Adipocyte (in vitro differentiated cells): ENCODE measurements at regions not wholly inside any gene's neighbourhood (a gene's known extent, or its start where the extent isn't known, plus 50 kb on each side); places are given as distances from the start of the nearest gene placed in this dataset.
"Not testable (repeated sequence)": the region's sequence is repeated elsewhere in the genome, so short reads cannot be mapped to it uniquely, and the experiment has no call there.

ENCODE experiments used
- DNase-seq: peaks from one replicate; pipeline ENCODE4 v3.0.0-alpha.2; 2015; ENCODE audit warnings: low read depth
- H3K27me3 ChIP-seq: replicated peaks from 2 replicates; pipeline ENCODE4 v1.7.0; 2013; ENCODE audit warnings: mild to moderate bottlenecking, low read length, moderate library complexity; ENCODE audit not compliant: control insufficient read depth, insufficient read depth
- H3K36me3 ChIP-seq: 2 replicates; pipeline ENCODE4 v1.7.0; 2013; ENCODE audit warnings: low read length, mild to moderate bottlenecking, moderate library complexity; ENCODE audit not compliant: control insufficient read depth, insufficient read depth, severe bottlenecking
- H3K4me1 ChIP-seq: 2 replicates; pipeline ENCODE4 v1.7.0; 2013; ENCODE audit warnings: mild to moderate bottlenecking, low read length, moderate library complexity; ENCODE audit not compliant: control insufficient read depth, insufficient read depth
- H3K4me3 ChIP-seq: 2 replicates; pipeline ENCODE4 v1.7.0; 2013; ENCODE audit warnings: mild to moderate bottlenecking, low read length, moderate library complexity
- H3K9ac ChIP-seq: 2 replicates; pipeline ENCODE4 v1.7.0; 2013; ENCODE audit warnings: mild to moderate bottlenecking, low read length, moderate library complexity
- H3K9me3 ChIP-seq: 2 replicates; pipeline ENCODE4 v1.7.0; 2013; ENCODE audit warnings: mild to moderate bottlenecking, low read length, moderate library complexity; ENCODE audit not compliant: control insufficient read depth

- no peak overlapping the region for H3K4me3 ChIP-seq
- peaks cover 9% of the 10 kb centered on the region for H3K27me3 ChIP-seq
- no peak for DNase-seq
- no peaks in the 10 kb centered on the region for H3K36me3 ChIP-seq
- no peaks in the 10 kb centered on the region for H3K9me3 ChIP-seq
- H3K4me1 ChIP-seq = no peaks in the 10 kb centered on the region
- H3K9ac ChIP-seq = no peak overlapping the region
Observed at GRCh38 chr5:157963244-157963643, 104.3 kb upstream of the CLINT1 start.

DNA sequence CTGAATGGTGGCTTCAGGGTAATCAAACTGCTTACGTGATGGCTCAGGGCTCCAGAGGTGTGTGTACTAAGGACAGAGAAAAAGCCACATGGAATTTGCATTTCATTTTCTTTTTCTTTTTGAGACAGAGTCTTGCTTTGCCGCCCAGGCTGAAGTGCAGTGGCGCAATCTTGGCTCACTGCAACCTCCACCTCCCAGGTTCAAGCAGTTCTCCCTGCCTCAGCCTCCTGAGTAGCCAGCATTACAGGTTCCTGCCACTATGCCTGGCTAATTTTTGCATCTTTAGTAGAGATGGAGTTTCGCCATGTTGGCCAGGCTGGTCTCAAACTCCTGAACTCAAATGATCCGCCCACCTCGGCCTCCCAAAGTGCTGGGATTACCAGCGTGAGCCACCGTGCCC is 103.7 kb upstream of the CLINT1 start:
- not testable (repeated sequence) for H3K4me1 ChIP-seq, H3K9ac ChIP-seq, H3K27me3 ChIP-seq, H3K9me3 ChIP-seq, H3K4me3 ChIP-seq, H3K36me3 ChIP-seq, DNase-seq

DNA sequence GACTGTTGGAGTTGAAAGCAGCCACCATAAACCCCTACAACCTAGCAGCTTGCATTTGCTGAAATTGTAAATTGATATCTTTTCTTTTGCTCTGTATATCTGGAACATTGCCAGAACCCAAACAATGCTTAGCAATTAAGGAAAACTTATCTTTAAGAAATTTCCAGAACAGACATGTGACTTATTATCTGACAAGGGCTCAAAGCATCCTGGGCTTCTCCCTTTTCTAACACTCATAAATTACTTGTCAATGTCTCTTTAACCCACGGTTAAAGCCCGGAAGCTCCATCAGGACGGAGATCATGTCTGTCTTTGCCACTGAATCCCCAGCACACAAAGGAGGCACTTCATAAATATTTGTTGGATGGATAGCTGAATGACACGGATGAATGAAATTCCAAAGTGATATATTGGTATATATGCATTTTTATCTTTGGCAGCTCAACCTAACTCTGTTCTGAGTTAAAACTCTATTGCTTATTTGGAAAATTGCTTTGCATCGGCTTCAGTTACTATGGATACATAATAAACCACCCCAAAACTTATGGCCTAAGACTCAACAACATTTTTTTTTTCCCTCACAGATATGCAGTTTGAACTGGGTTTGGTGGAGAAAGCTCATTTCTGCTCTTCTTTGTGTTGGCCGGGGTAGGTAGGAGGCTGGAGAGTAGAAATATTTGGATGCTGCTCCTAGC is 103.1 kb upstream of the CLINT1 start:
- Histone ChIP-seq H3K4me3 (no peak overlapping the region), H3K36me3 (no peaks in the 10 kb centered on the region), H3K27me3 (peaks cover 9% of the 10 kb centered on the region)

DNA sequence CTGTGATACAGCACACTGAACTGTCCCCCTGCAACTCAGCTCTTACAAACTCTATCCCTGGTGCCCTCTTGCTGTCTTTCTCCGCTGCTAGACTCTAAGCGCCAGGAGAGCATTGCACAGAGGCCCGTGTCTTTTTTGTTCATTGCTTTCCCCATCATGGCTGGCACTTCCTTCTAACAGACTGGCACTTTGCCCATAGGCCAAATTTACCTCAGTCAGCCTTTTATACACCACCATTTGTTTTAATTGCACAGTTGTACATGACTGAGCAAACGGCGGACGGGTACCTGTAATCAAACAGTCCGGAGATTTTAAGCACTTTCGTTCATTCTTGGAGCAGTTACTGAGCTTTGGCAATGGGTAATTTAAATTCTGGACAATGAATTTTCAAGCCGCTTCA is 102.2 kb upstream of the CLINT1 start:
- Histone ChIP-seq H3K9ac (no peak overlapping the region), H3K9me3 (no peaks in the 10 kb centered on the region), H3K36me3 (no peaks in the 10 kb centered on the region), H3K27me3 (peaks cover 7% of the 10 kb centered on the region), H3K4me1 (no peaks in the 10 kb centered on the region), H3K4me3 (no peak overlapping the region)
- no peak for DNase-seq

More for the DNA sequence above, 103.1 kb upstream of the CLINT1 start:
- DNase-seq = no peak
- H3K9ac ChIP-seq = no peak overlapping the region
- H3K4me1 ChIP-seq = no peaks in the 10 kb centered on the region
- H3K9me3 ChIP-seq = no peaks in the 10 kb centered on the region

DNA sequence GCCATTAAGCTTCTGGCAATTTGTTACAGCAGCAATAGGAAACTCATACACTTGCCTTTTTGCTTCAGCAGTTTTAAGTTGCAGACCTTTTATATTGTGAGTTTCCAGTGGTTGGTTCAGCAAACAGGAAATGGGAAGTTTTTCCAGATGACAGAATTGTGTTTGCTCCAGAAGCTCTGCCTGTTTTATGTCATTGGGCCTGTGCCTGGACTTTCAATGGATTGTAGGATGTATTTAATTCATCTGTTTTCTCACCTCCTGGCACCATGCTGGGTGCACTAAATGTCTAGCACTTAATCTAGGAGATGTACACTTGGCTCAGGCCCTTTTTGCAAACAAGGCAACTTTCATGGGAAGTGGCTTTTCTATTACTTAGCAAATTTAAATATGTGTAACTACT is 100.4 kb upstream of the CLINT1 start:
- no peak overlapping the region for H3K9ac ChIP-seq
- peaks cover 6% of the 10 kb centered on the region for H3K27me3 ChIP-seq
- no peaks in the 10 kb centered on the region for H3K9me3 ChIP-seq
- no peaks in the 10 kb centered on the region for H3K36me3 ChIP-seq
- H3K4me1 ChIP-seq = no peaks in the 10 kb centered on the region
- no peak overlapping the region for H3K4me3 ChIP-seq
- DNase-seq = no peak

- H3K36me3 ChIP-seq = no peaks in the 10 kb centered on the region
- H3K27me3 ChIP-seq = peaks cover 6% of the 10 kb centered on the region
- no peaks in the 10 kb centered on the region for H3K4me1 ChIP-seq
- H3K9ac ChIP-seq = no peak overlapping the region
- no peaks in the 10 kb centered on the region for H3K9me3 ChIP-seq
- H3K4me3 ChIP-seq = no peak overlapping the region
- DNase-seq = no peak
Observed at GRCh38 chr5:157956271-157956885, 97.4 kb upstream of the CLINT1 start.

- no peak overlapping the region for H3K4me3 ChIP-seq
- H3K9me3 ChIP-seq = no peaks in the 10 kb centered on the region
- peaks cover 3% of the 10 kb centered on the region for H3K27me3 ChIP-seq
- H3K4me1 ChIP-seq = no peaks in the 10 kb centered on the region
- H3K9ac ChIP-seq = no peak overlapping the region
- no peaks in the 10 kb centered on the region for H3K36me3 ChIP-seq
- no peak for DNase-seq
Observed at GRCh38 chr5:157955541-157956172, 96.7 kb upstream of the CLINT1 start.

- Histone ChIP-seq H3K4me1 (peaks cover 7% of the 10 kb centered on the region), H3K9ac (no peak overlapping the region), H3K36me3 (no peaks in the 10 kb centered on the region), H3K4me3 (no peak overlapping the region), H3K27me3 (peaks cover 3% of the 10 kb centered on the region), H3K9me3 (no peaks in the 10 kb centered on the region)
- no peak for DNase-seq
Observed at GRCh38 chr5:157952374-157952685, 93.4 kb upstream of the CLINT1 start.

GRCh38 chr5:157951673-157952373 is 92.9 kb upstream of the CLINT1 start:
- H3K9me3 ChIP-seq = no peaks in the 10 kb centered on the region
- DNase-seq = no peak

DNA sequence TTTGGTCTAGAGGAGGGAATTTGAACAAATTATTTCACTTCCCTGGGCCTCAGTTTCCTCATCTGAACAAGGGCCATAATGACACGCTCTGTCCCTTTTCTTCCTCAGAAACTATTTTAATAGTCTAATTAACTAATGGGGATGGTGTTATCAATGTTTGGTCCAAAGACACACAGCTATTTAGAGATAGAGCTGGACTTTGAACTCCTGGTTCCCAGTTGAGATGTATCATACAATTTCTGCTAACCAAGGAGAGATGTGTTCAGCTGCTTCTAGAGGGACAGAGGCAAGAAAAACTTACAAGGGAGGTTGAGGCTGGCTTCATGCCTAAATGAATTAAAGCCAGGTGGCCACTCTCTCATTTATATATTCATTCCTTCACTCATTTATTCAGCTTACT is 90.6 kb upstream of the CLINT1 start:
- H3K4me1 ChIP-seq = peaks cover 7% of the 10 kb centered on the region
- peak overlapping the region; percentile 81 for H3K9ac ChIP-seq
- H3K4me3 ChIP-seq = no peak overlapping the region
- H3K36me3 ChIP-seq = no peaks in the 10 kb centered on the region
- DNase-seq = no peak
- no peaks in the 10 kb centered on the region for H3K27me3 ChIP-seq
- no peaks in the 10 kb centered on the region for H3K9me3 ChIP-seq

More at GRCh38 chr5:157951673-157952373, 92.9 kb upstream of the CLINT1 start:
- peaks cover 3% of the 10 kb centered on the region for H3K27me3 ChIP-seq
- H3K9ac ChIP-seq = no peak overlapping the region
- no peak overlapping the region for H3K4me3 ChIP-seq
- no peaks in the 10 kb centered on the region for H3K36me3 ChIP-seq
- H3K4me1 ChIP-seq = peaks cover 7% of the 10 kb centered on the region

GRCh38 chr5:157948738-157949410 is 89.9 kb upstream of the CLINT1 start:
- no peaks in the 10 kb centered on the region for H3K9me3 ChIP-seq
- H3K36me3 ChIP-seq = no peaks in the 10 kb centered on the region
- H3K27me3 ChIP-seq = no peaks in the 10 kb centered on the region
- peak; percentile 98 for DNase-seq
- peak overlapping the region; percentile 56 for H3K4me3 ChIP-seq
- H3K4me1 ChIP-seq = peaks cover 7% of the 10 kb centered on the region
- H3K9ac ChIP-seq = peak overlapping the region; percentile 81
